Rectal smooth muscle tissue (tissue), 1 donor: ENCODE measurements at regions not wholly inside any gene's neighbourhood (a gene's known extent, or its start where the extent isn't known, plus 50 kb on each side); places are given as distances from the start of the nearest gene placed in this dataset.

Source experiments
- H3K27ac ChIP-seq: one replicate; pipeline ENCODE4 v1.7.0; 2013; ENCODE audit warnings: low read depth, low read length, inconsistent platforms
- H3K27me3 ChIP-seq: one replicate; pipeline ENCODE4 v1.7.0; 2013; ENCODE audit warnings: low read length; ENCODE audit not compliant: control insufficient read depth, insufficient read depth
- H3K36me3 ChIP-seq: one replicate; pipeline ENCODE4 v1.7.0; 2013; ENCODE audit warnings: low read length; ENCODE audit not compliant: control insufficient read depth, insufficient read depth
- H3K4me1 ChIP-seq: one replicate; pipeline ENCODE4 v1.7.0; 2013; ENCODE audit warnings: low read length; ENCODE audit not compliant: control insufficient read depth, insufficient read depth
- H3K4me3 ChIP-seq: one replicate; pipeline ENCODE4 v1.7.0; 2013; ENCODE audit warnings: low read length
- H3K9ac ChIP-seq: one replicate; pipeline ENCODE4 v1.7.0; 2013; ENCODE audit warnings: low read length

GRCh38 chr7:42409296-42409695 lies 172.3 kb upstream of the GLI3 start:
- Histone ChIP-seq H3K36me3 (no peaks in the 10 kb centered on the region), H3K27me3 (no peaks in the 10 kb centered on the region), H3K4me3 (no peak overlapping the region), H3K9ac (no peak overlapping the region), H3K27ac (no peak overlapping the region), H3K4me1 (no peaks in the 10 kb centered on the region)

- Histone ChIP-seq H3K36me3 (no peaks in the 10 kb centered on the region), H3K4me3 (no peak overlapping the region), H3K27me3 (no peaks in the 10 kb centered on the region)
Measured at GRCh38 chr7:42407833-42408232, 170.8 kb upstream of the GLI3 start.

GRCh38 chr7:42407021-42407710 lies 170.2 kb upstream of the GLI3 start:
- no peaks in the 10 kb centered on the region for H3K36me3 ChIP-seq
- no peak overlapping the region for H3K4me3 ChIP-seq
- no peak overlapping the region for H3K27ac ChIP-seq
- no peak overlapping the region for H3K9ac ChIP-seq
- H3K4me1 ChIP-seq: no peaks in the 10 kb centered on the region
- no peaks in the 10 kb centered on the region for H3K27me3 ChIP-seq

More at GRCh38 chr7:42407833-42408232, 170.8 kb upstream of the GLI3 start:
- Histone ChIP-seq H3K27ac (no peak overlapping the region), H3K9ac (no peak overlapping the region), H3K4me1 (no peaks in the 10 kb centered on the region)

GRCh38 chr7:42406358-42406757 lies 169.3 kb upstream of the GLI3 start:
- Histone ChIP-seq H3K4me3 (no peak overlapping the region), H3K9ac (no peak overlapping the region), H3K4me1 (peaks cover 3% of the 10 kb centered on the region), H3K27me3 (no peaks in the 10 kb centered on the region), H3K36me3 (no peaks in the 10 kb centered on the region), H3K27ac (no peak overlapping the region)

- peaks cover 3% of the 10 kb centered on the region for H3K4me1 ChIP-seq
- no peak overlapping the region for H3K9ac ChIP-seq
- H3K36me3 ChIP-seq: no peaks in the 10 kb centered on the region
- no peak overlapping the region for H3K4me3 ChIP-seq
- H3K27ac ChIP-seq: no peak overlapping the region
- H3K27me3 ChIP-seq: no peaks in the 10 kb centered on the region
Measured at GRCh38 chr7:42405782-42406181, 168.8 kb upstream of the GLI3 start.

GRCh38 chr7:42403831-42404230 lies 166.8 kb upstream of the GLI3 start:
- Histone ChIP-seq H3K9ac (no peak overlapping the region), H3K4me3 (no peak overlapping the region), H3K27ac (no peak overlapping the region), H3K36me3 (no peaks in the 10 kb centered on the region), H3K4me1 (peaks cover 11% of the 10 kb centered on the region), H3K27me3 (no peaks in the 10 kb centered on the region)

- Histone ChIP-seq H3K27me3 (no peaks in the 10 kb centered on the region), H3K4me3 (no peak overlapping the region), H3K36me3 (no peaks in the 10 kb centered on the region), H3K9ac (no peak overlapping the region), H3K27ac (no peak overlapping the region), H3K4me1 (peaks cover 13% of the 10 kb centered on the region)
Measured at GRCh38 chr7:42400961-42401360, 164.0 kb upstream of the GLI3 start.

GRCh38 chr7:42400211-42400772 lies 163.3 kb upstream of the GLI3 start:
- no peak overlapping the region for H3K27ac ChIP-seq
- H3K9ac ChIP-seq: no peak overlapping the region
- H3K27me3 ChIP-seq: no peaks in the 10 kb centered on the region
- no peak overlapping the region for H3K4me3 ChIP-seq
- H3K4me1 ChIP-seq: peaks cover 14% of the 10 kb centered on the region
- no peaks in the 10 kb centered on the region for H3K36me3 ChIP-seq

GRCh38 chr7:42395607-42396006 lies 158.6 kb upstream of the GLI3 start:
- Histone ChIP-seq H3K27ac (no peak overlapping the region), H3K4me1 (peaks cover 11% of the 10 kb centered on the region), H3K36me3 (no peaks in the 10 kb centered on the region), H3K4me3 (no peak overlapping the region), H3K9ac (no peak overlapping the region), H3K27me3 (no peaks in the 10 kb centered on the region)

- no peak overlapping the region for H3K4me3 ChIP-seq
- no peaks in the 10 kb centered on the region for H3K36me3 ChIP-seq
- H3K27ac ChIP-seq: no peak overlapping the region
- H3K27me3 ChIP-seq: no peaks in the 10 kb centered on the region
- no peak overlapping the region for H3K9ac ChIP-seq
- peaks cover 3% of the 10 kb centered on the region for H3K4me1 ChIP-seq
Measured at GRCh38 chr7:42392826-42393225, 155.8 kb upstream of the GLI3 start.

- H3K4me3 ChIP-seq: no peak overlapping the region
- H3K9ac ChIP-seq: no peak overlapping the region
- no peaks in the 10 kb centered on the region for H3K27me3 ChIP-seq
- H3K36me3 ChIP-seq: no peaks in the 10 kb centered on the region
- H3K4me1 ChIP-seq: no peaks in the 10 kb centered on the region
- no peak overlapping the region for H3K27ac ChIP-seq
Measured at GRCh38 chr7:42389697-42390096, 152.7 kb upstream of the GLI3 start.

- Histone ChIP-seq H3K9ac (no peak overlapping the region), H3K27ac (no peak overlapping the region), H3K36me3 (no peaks in the 10 kb centered on the region), H3K27me3 (no peaks in the 10 kb centered on the region), H3K4me3 (no peak overlapping the region), H3K4me1 (no peaks in the 10 kb centered on the region)
Measured at GRCh38 chr7:42385912-42386311, 148.9 kb upstream of the GLI3 start.

- Histone ChIP-seq H3K27ac (no peak overlapping the region), H3K4me3 (no peak overlapping the region), H3K36me3 (no peaks in the 10 kb centered on the region), H3K27me3 (no peaks in the 10 kb centered on the region), H3K9ac (no peak overlapping the region), H3K4me1 (no peaks in the 10 kb centered on the region)
Measured at GRCh38 chr7:42381161-42381560, 144.2 kb upstream of the GLI3 start.
